Gastroesophageal sphincter (tissue), 3 donors: ENCODE measurements at regions not wholly inside any gene's neighbourhood (a gene's known extent, or its start where the extent isn't known, plus 50 kb on each side); places are given as distances from the start of the nearest gene placed in this dataset.

ENCODE experiments used
- CTCF ChIP-seq, 4 experiments: fragments of 200-600 bp in 2 of 4; fragments of 450-650 bp in 2 of 4; sonication (generic) in 1 of 4; IDR thresholded peaks; one replicate each; pipeline ENCODE4 v1.5.1; 2017 to 2019; ENCODE audit warnings: antibody characterized with exemption in 4 of 4, mild to moderate bottlenecking in 2 of 4, moderate library complexity in 2 of 4
- EP300 ChIP-seq: sonication (generic); formaldehyde crosslinking; IDR thresholded peaks from one replicate; pipeline ENCODE4 v1.6.1; 2017; ENCODE audit warnings: antibody characterized with exemption, mild to moderate bottlenecking
- POLR2A ChIP-seq, 2 donors: fragments of 450-650 bp; IDR thresholded peaks; one replicate each; pipeline ENCODE4 v1.6.1; 2017; ENCODE audit warnings: antibody characterized with exemption in 2 of 2, mild to moderate bottlenecking in 2 of 2, moderate library complexity in 1 of 2
- POLR2AphosphoS5 ChIP-seq: sonication (generic); formaldehyde crosslinking; IDR thresholded peaks from one replicate; pipeline ENCODE4 v1.6.1; 2017; ENCODE audit warnings: antibody characterized with exemption

DNA sequence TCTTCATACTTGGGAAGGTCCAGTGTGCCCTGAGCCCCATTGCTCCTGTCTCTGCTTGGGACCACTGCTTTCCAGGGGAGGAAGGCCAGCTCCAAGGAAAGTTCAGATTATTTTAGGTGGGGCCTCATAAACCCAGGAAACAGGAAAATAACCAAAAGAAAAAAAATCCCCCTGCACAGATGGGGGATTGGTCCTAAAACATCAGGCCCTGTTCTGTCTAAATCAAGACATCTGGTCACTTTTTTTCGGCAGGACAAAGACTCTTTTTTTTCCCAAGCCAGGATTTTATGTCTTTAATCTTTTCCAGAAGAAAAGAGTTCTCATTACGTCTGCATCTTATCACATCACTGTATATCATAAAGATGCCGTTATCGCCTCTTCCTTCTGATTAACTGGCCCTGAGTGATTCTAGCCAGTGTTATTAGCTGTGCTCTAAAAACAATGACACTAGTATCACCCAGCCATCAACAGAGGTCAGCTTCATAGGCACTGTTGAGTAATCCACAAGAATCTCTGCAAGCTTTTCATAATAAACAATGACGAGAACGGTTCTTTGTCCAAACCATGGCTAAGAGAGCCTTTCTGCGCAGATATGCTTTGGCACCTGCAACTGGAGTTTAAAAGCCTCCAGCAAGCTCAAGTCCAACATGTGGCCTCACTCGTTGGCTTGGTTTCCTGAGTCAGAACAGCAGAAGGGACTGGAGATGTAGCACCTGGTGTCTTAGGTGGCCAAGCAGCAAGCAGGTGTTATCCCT is 138.2 kb downstream of the VAPA start:
- TF ChIP-seq CTCF (IDR thresholded peaks at IDR 0.05) (no peak), POLR2A (IDR thresholded peaks at IDR 0.05) (no peak), POLR2AphosphoS5 (peak; percentile 93), EP300 (no peak)
